ENCODE measurements at regions not wholly inside any gene's neighbourhood (a gene's known extent, or its start where the extent isn't known, plus 50 kb on each side); places are given as distances from the start of the nearest gene placed in this dataset.

GRCh38 chr13:88602786-88603777, 931.9 kb downstream of the SLITRK5 start:
- no peaks in the 10 kb centered on the region for H3K4me1 ChIP-seq
- TF ChIP-seq CTCF (IDR thresholded peaks at IDR 0.05; ENCODE audit: borderline replicate concordance): no peak
- H3K9me3 ChIP-seq (replicated peaks): peaks cover 22% of the 10 kb centered on the region
- H3K27me3 ChIP-seq (ENCODE audit: low read depth): no peaks in the 10 kb centered on the region
- H3K36me3 ChIP-seq: no peaks in the 10 kb centered on the region
- no peak overlapping the region for H3K27ac ChIP-seq (replicated peaks)
- DNase-seq: no peak
- intact Hi-C loops (cut with micrococcal nuclease): no loop called here
- H3K4me3 ChIP-seq: no peak overlapping the region

GRCh38 chr13:88617176-88617575, 946.0 kb downstream of the SLITRK5 start:
- H3K4me3 ChIP-seq: no peak overlapping the region
- DNase-seq: no peak
- H3K27me3 ChIP-seq (ENCODE audit: low read depth): no peaks in the 10 kb centered on the region
- no peaks in the 10 kb centered on the region for H3K36me3 ChIP-seq
- no peaks in the 10 kb centered on the region for H3K4me1 ChIP-seq
- no peak for TF ChIP-seq CTCF (IDR thresholded peaks at IDR 0.05; ENCODE audit: borderline replicate concordance)
- no peak overlapping the region for H3K27ac ChIP-seq (replicated peaks)
- H3K9me3 ChIP-seq (replicated peaks): peaks cover under 1% of the 10 kb centered on the region
- intact Hi-C loops (cut with micrococcal nuclease): no loop called here

GRCh38 chr13:88622362-88622973, 951.3 kb downstream of the SLITRK5 start:
- H3K9me3 ChIP-seq (replicated peaks): peaks cover 27% of the 10 kb centered on the region
- H3K27ac ChIP-seq (replicated peaks): no peak overlapping the region
- no peak for DNase-seq
- H3K36me3 ChIP-seq: no peaks in the 10 kb centered on the region
- TF ChIP-seq CTCF (IDR thresholded peaks at IDR 0.05; ENCODE audit: borderline replicate concordance): no peak
- H3K4me3 ChIP-seq: no peak overlapping the region
- no peaks in the 10 kb centered on the region for H3K27me3 ChIP-seq (ENCODE audit: low read depth)
- intact Hi-C loops (cut with micrococcal nuclease): no loop called here
- no peaks in the 10 kb centered on the region for H3K4me1 ChIP-seq

- Histone ChIP-seq H3K27ac (replicated peaks) (no peak overlapping the region), H3K27me3 (ENCODE audit: low read depth) (no peaks in the 10 kb centered on the region), H3K9me3 (replicated peaks) (peaks cover 27% of the 10 kb centered on the region), H3K36me3 (no peaks in the 10 kb centered on the region), H3K4me1 (no peaks in the 10 kb centered on the region), H3K4me3 (no peak overlapping the region)
- intact Hi-C loops (cut with micrococcal nuclease): no loop called here
- no peak for DNase-seq
- TF ChIP-seq CTCF (IDR thresholded peaks at IDR 0.05; ENCODE audit: borderline replicate concordance): no peak
Measured at GRCh38 chr13:88623150-88623549, 952.0 kb downstream of the SLITRK5 start.

- Histone ChIP-seq H3K27ac (replicated peaks) (no peak overlapping the region), H3K36me3 (no peaks in the 10 kb centered on the region), H3K4me1 (no peaks in the 10 kb centered on the region), H3K9me3 (replicated peaks) (peaks cover 27% of the 10 kb centered on the region), H3K4me3 (no peak overlapping the region), H3K27me3 (ENCODE audit: low read depth) (no peaks in the 10 kb centered on the region)
- TF ChIP-seq CTCF (IDR thresholded peaks at IDR 0.05; ENCODE audit: borderline replicate concordance): no peak
- intact Hi-C loops (cut with micrococcal nuclease): no loop called here
- DNase-seq: no peak
Measured at GRCh38 chr13:88627071-88627470, 955.9 kb downstream of the SLITRK5 start.

Data from left ventricle myocardium inferior (tissue), 1 donor.